ENCODE measurements at regions not wholly inside any gene's neighbourhood (a gene's known extent, or its start where the extent isn't known, plus 50 kb on each side); places are given as distances from the start of the nearest gene placed in this dataset.

- Histone ChIP-seq H3K23ac (ENCODE audit: low read length) (no peak overlapping the region), H3K18ac (ENCODE audit: low read length) (no peak overlapping the region), H3K4me2 (ENCODE audit: low read length) (no peak overlapping the region), H2BK120ac (ENCODE audit: insufficient read depth, low read length, poor library complexity) (no peak overlapping the region), H4K8ac (ENCODE audit: low read depth, low read length) (no peak overlapping the region), H4K91ac (ENCODE audit: low read depth, low read length) (no peak overlapping the region), H3K9ac (ENCODE audit: low read length) (no peak overlapping the region), H2AFZ (ENCODE audit: insufficient read depth, low read length, poor library complexity) (no peak overlapping the region), H3K4me1 (ENCODE audit: control insufficient read depth in 1 of 2, insufficient read depth in 2 of 2, low read length in 2 of 2) (no peaks in the 10 kb centered on the region), H3K14ac (ENCODE audit: low read length) (no peak overlapping the region), H3K27ac (ENCODE audit: low read depth, low read length) (no peak overlapping the region), H2BK5ac (ENCODE audit: low read depth, low read length, poor library complexity) (no peak overlapping the region), H3K79me1 (ENCODE audit: low read length) (no peaks in the 10 kb centered on the region), H2AK5ac (ENCODE audit: low read length) (no peak overlapping the region), H3K27me3 (ENCODE audit: insufficient read depth, low read length) (no peaks in the 10 kb centered on the region), H3K9me3 (ENCODE audit: insufficient read depth, low read depth, low read length) (no peaks in the 10 kb centered on the region), H3K36me3 (ENCODE audit: control insufficient read depth in 1 of 2, insufficient read depth in 2 of 2, low read length in 2 of 2) (no peaks in the 10 kb centered on the region), H3K4ac (ENCODE audit: low read depth, low read length) (no peak overlapping the region), H4K12ac (ENCODE audit: low read depth, low read length) (no peak overlapping the region), H2BK12ac (ENCODE audit: low read length) (no peak overlapping the region), H3K4me3 (ENCODE audit: low read depth, low read length) (no peak overlapping the region), H3K79me2 (ENCODE audit: control insufficient read depth, insufficient read depth, low read length, poor library complexity) (no peaks in the 10 kb centered on the region)
- no peak for DNase-seq
- WGBS (ENCODE audit: extremely low coverage, insufficient coverage, insufficient read length): no CpG with 5 or more reads among the region's 1 CpG
Observed at GRCh38 chr1:166271151-166271538, 104.3 kb upstream of the FAM78B start.

DNA sequence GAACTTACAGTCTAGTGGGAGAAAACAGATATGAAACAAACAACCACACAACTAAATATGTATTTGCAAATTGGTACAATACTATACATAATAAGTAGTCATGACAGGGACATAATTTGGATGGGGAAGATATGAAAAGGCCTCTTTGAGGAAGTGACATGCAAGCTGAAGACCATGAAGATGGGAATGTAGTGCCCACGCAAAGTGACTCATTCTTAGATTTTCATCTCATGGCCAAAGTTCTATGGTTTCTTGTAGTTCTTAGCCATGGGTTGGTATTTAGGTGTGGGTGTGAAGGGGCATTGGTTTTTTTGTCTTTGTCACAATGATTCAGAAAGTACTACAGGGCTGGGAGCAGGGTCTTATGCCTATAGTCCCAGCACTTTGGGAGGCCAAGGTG lies 105.4 kb upstream of the FAM78B start:
- no peaks in the 10 kb centered on the region for H3K79me1 ChIP-seq (ENCODE audit: low read length)
- no peak overlapping the region for H2BK5ac ChIP-seq (ENCODE audit: low read depth, low read length, poor library complexity)
- no peak overlapping the region for H2AK5ac ChIP-seq (ENCODE audit: low read length)
- no peaks in the 10 kb centered on the region for H3K79me2 ChIP-seq (ENCODE audit: control insufficient read depth, insufficient read depth, low read length, poor library complexity)
- H2BK120ac ChIP-seq (ENCODE audit: insufficient read depth, low read length, poor library complexity): no peak overlapping the region
- DNase-seq: no peak
- no peaks in the 10 kb centered on the region for H3K27me3 ChIP-seq (ENCODE audit: insufficient read depth, low read length)
- H3K4me2 ChIP-seq (ENCODE audit: low read length): no peak overlapping the region
- peaks cover 3% of the 10 kb centered on the region for H3K9me3 ChIP-seq (ENCODE audit: insufficient read depth, low read depth, low read length)
- H3K23ac ChIP-seq (ENCODE audit: low read length): no peak overlapping the region
- no peak overlapping the region for H2AFZ ChIP-seq (ENCODE audit: insufficient read depth, low read length, poor library complexity)
- no peak overlapping the region for H3K27ac ChIP-seq (ENCODE audit: low read depth, low read length)
- H3K9ac ChIP-seq (ENCODE audit: low read length): no peak overlapping the region
- WGBS (ENCODE audit: extremely low coverage, insufficient coverage, insufficient read length): no CpG with 5 or more reads among the region's 1 CpG
- H3K18ac ChIP-seq (ENCODE audit: low read length): no peak overlapping the region
- H3K36me3 ChIP-seq (ENCODE audit: control insufficient read depth in 1 of 2, insufficient read depth in 2 of 2, low read length in 2 of 2): no peaks in the 10 kb centered on the region
- no peak overlapping the region for H2BK12ac ChIP-seq (ENCODE audit: low read length)
- no peak overlapping the region for H4K12ac ChIP-seq (ENCODE audit: low read depth, low read length)
- H3K14ac ChIP-seq (ENCODE audit: low read length): no peak overlapping the region
- no peak overlapping the region for H3K4me3 ChIP-seq (ENCODE audit: low read depth, low read length)
- no peak overlapping the region for H4K8ac ChIP-seq (ENCODE audit: low read depth, low read length)
- H3K4ac ChIP-seq (ENCODE audit: low read depth, low read length): no peak overlapping the region
- H4K91ac ChIP-seq (ENCODE audit: low read depth, low read length): no peak overlapping the region
- no peaks in the 10 kb centered on the region for H3K4me1 ChIP-seq (ENCODE audit: control insufficient read depth in 1 of 2, insufficient read depth in 2 of 2, low read length in 2 of 2)

- Histone ChIP-seq H2BK120ac (ENCODE audit: insufficient read depth, low read length, poor library complexity) (no peak overlapping the region), H3K36me3 (ENCODE audit: control insufficient read depth in 1 of 2, insufficient read depth in 2 of 2, low read length in 2 of 2) (no peaks in the 10 kb centered on the region), H3K14ac (ENCODE audit: low read length) (no peak overlapping the region), H3K4me2 (ENCODE audit: low read length) (no peak overlapping the region), H3K79me1 (ENCODE audit: low read length) (no peaks in the 10 kb centered on the region), H2AFZ (ENCODE audit: insufficient read depth, low read length, poor library complexity) (no peak overlapping the region), H3K23ac (ENCODE audit: low read length) (no peak overlapping the region), H3K27me3 (ENCODE audit: insufficient read depth, low read length) (no peaks in the 10 kb centered on the region), H3K4me1 (ENCODE audit: control insufficient read depth in 1 of 2, insufficient read depth in 2 of 2, low read length in 2 of 2) (no peaks in the 10 kb centered on the region), H3K4ac (ENCODE audit: low read depth, low read length) (no peak overlapping the region), H3K27ac (ENCODE audit: low read depth, low read length) (no peak overlapping the region), H2AK5ac (ENCODE audit: low read length) (no peak overlapping the region), H3K79me2 (ENCODE audit: control insufficient read depth, insufficient read depth, low read length, poor library complexity) (no peaks in the 10 kb centered on the region), H4K91ac (ENCODE audit: low read depth, low read length) (no peak overlapping the region), H3K9me3 (ENCODE audit: insufficient read depth, low read depth, low read length) (peaks cover 3% of the 10 kb centered on the region), H2BK12ac (ENCODE audit: low read length) (no peak overlapping the region), H4K8ac (ENCODE audit: low read depth, low read length) (no peak overlapping the region), H3K4me3 (ENCODE audit: low read depth, low read length) (no peak overlapping the region), H3K9ac (ENCODE audit: low read length) (no peak overlapping the region), H2BK5ac (ENCODE audit: low read depth, low read length, poor library complexity) (no peak overlapping the region), H3K18ac (ENCODE audit: low read length) (no peak overlapping the region), H4K12ac (ENCODE audit: low read depth, low read length) (no peak overlapping the region)
- no peak for DNase-seq
Observed at GRCh38 chr1:166272851-166273250, 106.0 kb upstream of the FAM78B start.

DNA sequence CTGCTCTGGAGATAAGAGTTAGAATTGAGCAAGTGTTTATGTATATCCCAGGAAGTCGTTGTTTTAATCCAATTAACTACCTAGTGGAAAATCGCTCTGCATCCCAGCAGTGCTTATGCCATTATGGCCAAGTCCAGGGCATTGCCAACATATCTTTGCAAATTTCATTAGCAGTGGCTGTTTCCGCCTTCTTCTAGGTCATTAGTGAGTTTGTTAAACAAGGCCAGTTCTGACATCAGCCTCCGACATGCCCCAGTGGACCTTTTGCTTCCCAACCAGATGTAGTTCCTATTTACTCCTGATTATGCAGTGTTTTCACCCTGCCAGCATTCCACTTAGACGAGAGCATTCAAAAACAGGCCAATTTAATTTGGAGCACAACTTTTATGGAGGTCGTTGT lies 106.8 kb upstream of the FAM78B start:
- no peak overlapping the region for H2AFZ ChIP-seq (ENCODE audit: insufficient read depth, low read length, poor library complexity)
- no peak overlapping the region for H3K4me3 ChIP-seq (ENCODE audit: low read depth, low read length)
- no peak for DNase-seq
- H3K4ac ChIP-seq (ENCODE audit: low read depth, low read length): no peak overlapping the region
- no peak overlapping the region for H3K4me2 ChIP-seq (ENCODE audit: low read length)
- no peak overlapping the region for H3K18ac ChIP-seq (ENCODE audit: low read length)
- no peak overlapping the region for H3K14ac ChIP-seq (ENCODE audit: low read length)
- no peak overlapping the region for H2BK12ac ChIP-seq (ENCODE audit: low read length)
- no peak overlapping the region for H3K9ac ChIP-seq (ENCODE audit: low read length)
- no peak overlapping the region for H2AK5ac ChIP-seq (ENCODE audit: low read length)
- no peak overlapping the region for H4K8ac ChIP-seq (ENCODE audit: low read depth, low read length)
- H3K27ac ChIP-seq (ENCODE audit: low read depth, low read length): no peak overlapping the region
- no peaks in the 10 kb centered on the region for H3K79me1 ChIP-seq (ENCODE audit: low read length)
- H3K27me3 ChIP-seq (ENCODE audit: insufficient read depth, low read length): no peaks in the 10 kb centered on the region
- no peak overlapping the region for H4K91ac ChIP-seq (ENCODE audit: low read depth, low read length)
- WGBS (ENCODE audit: extremely low coverage, insufficient coverage, insufficient read length): no CpG with 5 or more reads among the region's 6 CpGs
- no peak overlapping the region for H3K23ac ChIP-seq (ENCODE audit: low read length)
- H3K36me3 ChIP-seq (ENCODE audit: control insufficient read depth in 1 of 2, insufficient read depth in 2 of 2, low read length in 2 of 2): no peaks in the 10 kb centered on the region
- H2BK120ac ChIP-seq (ENCODE audit: insufficient read depth, low read length, poor library complexity): no peak overlapping the region
- H2BK5ac ChIP-seq (ENCODE audit: low read depth, low read length, poor library complexity): no peak overlapping the region
- H3K4me1 ChIP-seq (ENCODE audit: control insufficient read depth in 1 of 2, insufficient read depth in 2 of 2, low read length in 2 of 2): no peaks in the 10 kb centered on the region
- no peaks in the 10 kb centered on the region for H3K79me2 ChIP-seq (ENCODE audit: control insufficient read depth, insufficient read depth, low read length, poor library complexity)
- peaks cover 3% of the 10 kb centered on the region for H3K9me3 ChIP-seq (ENCODE audit: insufficient read depth, low read depth, low read length)
- H4K12ac ChIP-seq (ENCODE audit: low read depth, low read length): no peak overlapping the region

Data from trophoblast cell (in vitro differentiated cells and primary cell).